ENCODE measurements at regions not wholly inside any gene's neighbourhood (a gene's known extent, or its start where the extent isn't known, plus 50 kb on each side); places are given as distances from the start of the nearest gene placed in this dataset.

DNA sequence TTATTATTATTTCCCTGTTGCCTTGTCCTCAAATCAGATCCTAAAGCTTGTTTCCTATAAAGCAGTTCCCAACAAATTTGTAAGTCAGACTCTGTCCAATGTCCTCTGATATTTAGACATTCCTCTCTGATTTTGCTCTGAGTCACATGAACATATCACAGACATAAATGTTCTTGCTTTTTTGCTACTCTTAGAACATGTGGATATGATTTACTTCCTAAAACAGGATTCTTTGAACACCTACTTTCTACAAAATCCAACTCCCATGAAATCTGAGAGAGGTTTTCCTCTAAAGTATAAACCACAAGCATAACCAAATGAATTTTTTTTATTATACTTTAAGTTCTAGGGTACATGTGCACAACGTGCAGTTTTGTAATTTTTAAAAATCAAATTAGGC, 181.3 kb upstream of the SLC38A2 start:
- DNase-seq (ENCODE audit: low read depth, low spot score) (no peak), FAIRE-seq (no peak)
- no peaks in the 10 kb centered on the region for H4K20me1 ChIP-seq (replicated peaks; ENCODE audit: control insufficient read depth, extremely low read depth, insufficient read depth, low read length)
- dilution Hi-C loops (cut with MboI; ENCODE audit: extremely low pct_ligation_motif_present, low sequenced_read_pairs) (no loop called here), intact Hi-C loops (cut with micrococcal nuclease) (no loop called here)
- H3K79me2 ChIP-seq (ENCODE audit: control insufficient read depth, insufficient read depth, low read length), result no peaks in the 10 kb centered on the region
- no TSS peak for BruUV-seq (replicated peaks)
- H3K27ac ChIP-seq (ENCODE audit: insufficient read depth, low read depth, low read length), result no peak overlapping the region
- H3K36me3 ChIP-seq (ENCODE audit: control insufficient read depth in 2 of 2, extremely low read depth in 1 of 2, insufficient read depth in 2 of 2, low read length in 2 of 2), result no peaks in the 10 kb centered on the region
- no peaks in the 10 kb centered on the region for H3K9me3 ChIP-seq (replicated peaks; ENCODE audit: control insufficient read depth, insufficient read depth, low read length)
- no peak for TF ChIP-seq GATA2 (IDR thresholded peaks at IDR 0.05; ENCODE audit: insufficient read depth, insufficient read length, low read depth, low read length)
- TF ChIP-seq, protein P1, sequence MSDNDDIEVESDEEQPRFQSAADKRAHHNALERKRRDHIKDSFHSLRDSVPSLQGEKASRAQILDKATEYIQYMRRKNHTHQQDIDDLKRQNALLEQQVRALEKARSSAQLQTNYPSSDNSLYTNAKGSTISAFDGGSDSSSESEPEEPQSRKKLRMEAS (IDR thresholded peaks at IDR 0.05; ENCODE audit: insufficient read depth, insufficient read length), result no peak
- ChIA-PET CTCF (no interaction called here), POLR2A (no interaction called here)
- H3K9me1 ChIP-seq (replicated peaks; ENCODE audit: control insufficient read depth, extremely low read depth, insufficient read depth, low read length), result no peaks in the 10 kb centered on the region
- H3K27me3 ChIP-seq (ENCODE audit: control insufficient read depth in 2 of 2, insufficient read depth in 2 of 2, low read length in 2 of 2), result no peaks in the 10 kb centered on the region
- H3K4me2 ChIP-seq (ENCODE audit: insufficient read depth, low read length), result no peak overlapping the region
- H3K9ac ChIP-seq (replicated peaks; ENCODE audit: extremely low read depth, insufficient read depth, low read length), result no peak overlapping the region
- H3K4me1 ChIP-seq (ENCODE audit: control insufficient read depth, extremely low read depth, insufficient read depth, low read length), result peaks cover 30% of the 10 kb centered on the region
- no peak overlapping the region for H2AFZ ChIP-seq (ENCODE audit: low read depth, low read length)
- no peak overlapping the region for H3K4me3 ChIP-seq (replicated peaks in 1 of 3; ENCODE audit: insufficient read depth in 1 of 3, low read depth in 1 of 3, low read length in 3 of 3)

DNA sequence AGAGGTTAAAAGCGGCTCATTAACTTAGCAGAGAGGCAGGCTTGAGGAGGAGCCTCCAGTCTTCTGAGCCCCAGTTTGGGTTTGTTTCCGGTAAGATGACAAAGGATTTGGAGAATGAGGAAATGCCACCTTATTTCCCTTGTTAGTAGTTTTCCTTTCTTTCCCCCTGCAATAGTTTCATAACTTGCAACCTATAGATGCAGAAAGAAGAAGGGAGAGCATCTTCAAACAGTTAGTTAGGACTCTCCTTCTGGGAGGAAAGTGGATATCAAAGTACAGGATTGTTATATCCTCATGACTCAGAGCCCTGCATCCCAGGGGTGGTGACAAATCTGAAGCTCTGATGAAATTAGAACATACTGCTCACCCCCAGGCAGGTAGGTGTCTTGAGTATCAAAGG, 180.7 kb upstream of the SLC38A2 start:
- H3K9me3 ChIP-seq (replicated peaks; ENCODE audit: control insufficient read depth, insufficient read depth, low read length), result no peaks in the 10 kb centered on the region
- DNase-seq (ENCODE audit: low read depth, low spot score), result peak; percentile 19
- no peaks in the 10 kb centered on the region for H3K9me1 ChIP-seq (replicated peaks; ENCODE audit: control insufficient read depth, extremely low read depth, insufficient read depth, low read length)
- BruUV-seq (replicated peaks), result no TSS peak
- H3K4me3 ChIP-seq (replicated peaks in 1 of 3; ENCODE audit: insufficient read depth in 1 of 3, low read depth in 1 of 3, low read length in 3 of 3), result no peak overlapping the region
- intact Hi-C loops (cut with micrococcal nuclease) (no loop called here), dilution Hi-C loops (cut with MboI; ENCODE audit: extremely low pct_ligation_motif_present, low sequenced_read_pairs) (no loop called here)
- no peak for TF ChIP-seq JUN (IDR thresholded peaks at IDR 0.05; ENCODE audit: borderline replicate concordance, insufficient read depth, insufficient read length, low read depth)
- peak; percentile 19 for TF ChIP-seq FOS (IDR thresholded peaks at IDR 0.05; ENCODE audit: borderline replicate concordance, insufficient read depth, low read length)
- TF ChIP-seq, protein P2, sequence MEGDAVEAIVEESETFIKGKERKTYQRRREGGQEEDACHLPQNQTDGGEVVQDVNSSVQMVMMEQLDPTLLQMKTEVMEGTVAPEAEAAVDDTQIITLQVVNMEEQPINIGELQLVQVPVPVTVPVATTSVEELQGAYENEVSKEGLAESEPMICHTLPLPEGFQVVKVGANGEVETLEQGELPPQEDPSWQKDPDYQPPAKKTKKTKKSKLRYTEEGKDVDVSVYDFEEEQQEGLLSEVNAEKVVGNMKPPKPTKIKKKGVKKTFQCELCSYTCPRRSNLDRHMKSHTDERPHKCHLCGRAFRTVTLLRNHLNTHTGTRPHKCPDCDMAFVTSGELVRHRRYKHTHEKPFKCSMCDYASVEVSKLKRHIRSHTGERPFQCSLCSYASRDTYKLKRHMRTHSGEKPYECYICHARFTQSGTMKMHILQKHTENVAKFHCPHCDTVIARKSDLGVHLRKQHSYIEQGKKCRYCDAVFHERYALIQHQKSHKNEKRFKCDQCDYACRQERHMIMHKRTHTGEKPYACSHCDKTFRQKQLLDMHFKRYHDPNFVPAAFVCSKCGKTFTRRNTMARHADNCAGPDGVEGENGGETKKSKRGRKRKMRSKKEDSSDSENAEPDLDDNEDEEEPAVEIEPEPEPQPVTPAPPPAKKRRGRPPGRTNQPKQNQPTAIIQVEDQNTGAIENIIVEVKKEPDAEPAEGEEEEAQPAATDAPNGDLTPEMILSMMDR (IDR thresholded peaks at IDR 0.05; ENCODE audit: extremely low read depth in 1 of 2, insufficient read depth in 1 of 2, low read depth in 1 of 2, low read length in 2 of 2), result no peak
- ChIA-PET POLR2A (no interaction called here), CTCF (no interaction called here)
- no peak overlapping the region for H3K27ac ChIP-seq (ENCODE audit: insufficient read depth, low read depth, low read length)
- no peaks in the 10 kb centered on the region for H3K27me3 ChIP-seq (ENCODE audit: control insufficient read depth in 2 of 2, insufficient read depth in 2 of 2, low read length in 2 of 2)
- H2AFZ ChIP-seq (ENCODE audit: low read depth, low read length), result peak overlapping the region; percentile 40
- H3K4me2 ChIP-seq (ENCODE audit: insufficient read depth, low read length), result no peak overlapping the region
- FAIRE-seq, result no peak
- no peaks in the 10 kb centered on the region for H4K20me1 ChIP-seq (replicated peaks; ENCODE audit: control insufficient read depth, extremely low read depth, insufficient read depth, low read length)
- H3K9ac ChIP-seq (replicated peaks; ENCODE audit: extremely low read depth, insufficient read depth, low read length), result no peak overlapping the region
- H3K36me3 ChIP-seq (ENCODE audit: control insufficient read depth in 2 of 2, extremely low read depth in 1 of 2, insufficient read depth in 2 of 2, low read length in 2 of 2), result no peaks in the 10 kb centered on the region
- no peaks in the 10 kb centered on the region for H3K79me2 ChIP-seq (ENCODE audit: control insufficient read depth, insufficient read depth, low read length)
- peaks cover 35% of the 10 kb centered on the region for H3K4me1 ChIP-seq (ENCODE audit: control insufficient read depth, extremely low read depth, insufficient read depth, low read length)

Measured in endothelial cell of umbilical vein (primary cell).